GM13976 (cell line): ENCODE measurements at regions not wholly inside any gene's neighbourhood (a gene's known extent, or its start where the extent isn't known, plus 50 kb on each side); places are given as distances from the start of the nearest gene placed in this dataset.

Experiments used
- DNase-seq: peaks from one replicate; pipeline ENCODE4 v3.0.0; 2012; ENCODE audit warnings: low spot score
- CTCF ChIP-seq: IDR thresholded peaks from 2 replicates; pipeline ENCODE4 v1.5.1; 2012; ENCODE audit warnings: borderline replicate concordance, mild to moderate bottlenecking; ENCODE audit not compliant: insufficient read depth; ENCODE audit errors: extremely low read depth, missing control alignments, control extremely low read depth
- in situ Hi-C: fragments of 300-500 bp; cut with MboI; formaldehyde crosslinking; loops from one replicate; pipeline ENCODE4 v1.12.0; 2022; ENCODE audit warnings: low sequenced_read_pairs, mixed read lengths, inconsistent platforms; ENCODE audit not compliant: unreplicated experiment

GRCh38 chr5:93868851-93869250, 127.5 kb upstream of the POU5F2 start:
- DNase-seq = no peak
- TF ChIP-seq CTCF = no peak
- in situ Hi-C loops = no loop called here

- no peak for DNase-seq
- in situ Hi-C loops = no loop called here
- no peak for TF ChIP-seq CTCF
Observed at GRCh38 chr5:93850311-93850710, 108.9 kb upstream of the POU5F2 start.

- DNase-seq = no peak
- in situ Hi-C loops = no loop called here
- no peak for TF ChIP-seq CTCF
Observed at GRCh38 chr5:93845376-93845775, 104.0 kb upstream of the POU5F2 start.

GRCh38 chr5:93831449-93831848, 90.0 kb upstream of the POU5F2 start:
- no peak for DNase-seq
- in situ Hi-C loops = no loop called here
- TF ChIP-seq CTCF = no peak

- in situ Hi-C loops = no loop called here
- TF ChIP-seq CTCF = no peak
- DNase-seq = no peak
Observed at GRCh38 chr5:93830893-93831292, 89.5 kb upstream of the POU5F2 start.

GRCh38 chr5:93829346-93829745, 87.9 kb upstream of the POU5F2 start:
- no peak for DNase-seq
- in situ Hi-C loops = no loop called here
- TF ChIP-seq CTCF = no peak

GRCh38 chr5:93821891-93822415, 80.6 kb upstream of the POU5F2 start:
- TF ChIP-seq CTCF = no peak
- in situ Hi-C loops = no loop called here
- DNase-seq = no peak
